ENCODE measurements at regions not wholly inside any gene's neighbourhood (a gene's known extent, or its start where the extent isn't known, plus 50 kb on each side); places are given as distances from the start of the nearest gene placed in this dataset.
A peak's percentile ranks its signal among the peaks of the same experiment; 100 is the strongest.
"Not testable (repeated sequence)": the region's sequence is repeated elsewhere in the genome, so short reads cannot be mapped to it uniquely, and the experiment has no call there.

DNA sequence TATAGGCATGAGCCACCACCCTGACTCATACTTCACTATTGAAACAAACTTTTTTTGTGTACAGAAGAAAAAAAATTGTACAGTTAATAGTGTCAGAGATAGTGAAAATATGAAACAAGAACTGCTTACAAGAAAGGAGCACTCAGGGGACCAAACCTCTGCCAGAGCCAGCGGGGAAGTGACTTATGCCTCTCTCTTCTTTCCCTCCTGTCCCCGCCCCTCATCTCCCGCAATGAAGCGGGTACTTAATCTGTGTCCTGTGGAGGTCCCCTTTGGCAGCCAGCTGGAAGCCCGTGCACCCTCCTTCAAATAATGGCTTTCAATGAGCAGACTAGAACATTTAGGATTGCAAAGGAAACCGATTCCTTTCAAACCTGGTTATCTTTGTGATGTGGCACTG lies 51.5 kb downstream of the PPIAL4A start:
- not testable (repeated sequence) for DNase-seq

DNA sequence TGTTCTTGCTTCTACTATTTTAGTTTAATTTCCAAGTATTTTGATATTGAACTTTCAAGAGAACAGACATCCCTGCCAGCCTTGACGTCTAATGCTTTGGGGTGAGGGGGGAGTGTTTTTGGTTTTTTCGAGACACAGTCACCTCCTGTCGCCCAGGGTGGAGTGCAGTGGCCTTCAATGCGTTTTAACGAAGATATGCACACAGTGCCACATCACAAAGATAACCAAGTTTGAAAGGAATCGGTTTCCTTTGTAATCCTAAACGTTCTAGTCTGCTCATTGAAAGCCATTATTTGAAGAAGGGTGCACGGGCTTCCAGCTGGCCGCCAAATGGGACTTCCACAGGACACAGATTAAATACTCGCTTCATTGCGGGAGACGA lies 52.3 kb downstream of the PPIAL4A start:
- DNase-seq = not testable (repeated sequence)

DNA sequence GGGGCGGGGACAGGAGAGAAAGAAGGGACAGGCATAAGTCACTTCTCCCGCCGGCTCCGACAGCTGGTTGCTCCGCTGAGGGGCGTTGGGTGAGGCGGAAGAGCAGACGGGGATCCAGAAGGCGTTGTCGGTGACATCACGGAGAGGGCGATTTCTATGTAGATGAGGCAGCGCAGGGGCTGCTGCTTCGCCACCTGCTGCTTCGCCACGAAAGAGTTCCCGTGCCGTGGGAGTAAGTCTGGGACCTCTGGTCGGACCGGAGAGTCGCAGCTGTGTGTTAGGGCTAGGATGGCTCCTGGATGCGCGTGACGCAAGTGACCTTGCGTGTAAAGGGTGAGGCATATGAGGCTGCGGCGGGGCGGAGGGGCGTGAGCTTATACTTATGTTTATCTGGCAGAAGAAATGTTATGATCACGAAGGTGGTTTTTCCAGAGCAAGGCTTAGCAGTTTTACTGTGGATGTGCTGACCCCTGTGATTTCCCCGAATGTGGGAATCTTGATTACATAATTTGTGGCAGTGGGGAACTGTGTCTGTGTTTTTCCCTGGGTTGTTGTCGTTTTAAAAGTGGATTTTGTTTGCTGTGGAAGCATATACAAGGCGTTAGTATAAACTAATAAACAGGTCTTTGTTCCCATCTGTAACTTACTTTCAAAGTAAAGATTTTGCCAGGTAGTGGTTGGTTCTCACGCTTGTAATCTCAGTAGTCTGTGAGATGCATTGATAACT lies 52.8 kb downstream of the PPIAL4A start:
- DNase-seq = peak; percentile 81

DNA sequence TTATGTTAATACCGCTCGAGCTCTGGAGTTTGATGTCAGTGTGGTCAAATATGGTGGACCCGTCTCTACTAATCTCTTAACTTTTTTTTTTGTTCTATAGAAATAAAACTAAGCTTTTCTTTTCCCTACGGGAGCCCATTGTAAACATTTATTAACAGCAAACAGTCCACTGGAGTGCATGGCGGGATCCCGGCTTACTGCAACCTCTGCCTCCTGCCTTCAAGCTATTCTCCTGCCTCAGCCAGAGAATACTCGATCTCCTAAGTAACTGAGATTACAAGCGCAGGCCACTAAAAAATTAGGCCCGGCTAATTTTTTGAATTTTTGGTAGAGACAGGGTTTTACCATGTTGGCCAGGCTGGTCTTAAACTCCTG lies 53.4 kb downstream of the PPIAL4A start:
- not testable (repeated sequence) for DNase-seq

DNA sequence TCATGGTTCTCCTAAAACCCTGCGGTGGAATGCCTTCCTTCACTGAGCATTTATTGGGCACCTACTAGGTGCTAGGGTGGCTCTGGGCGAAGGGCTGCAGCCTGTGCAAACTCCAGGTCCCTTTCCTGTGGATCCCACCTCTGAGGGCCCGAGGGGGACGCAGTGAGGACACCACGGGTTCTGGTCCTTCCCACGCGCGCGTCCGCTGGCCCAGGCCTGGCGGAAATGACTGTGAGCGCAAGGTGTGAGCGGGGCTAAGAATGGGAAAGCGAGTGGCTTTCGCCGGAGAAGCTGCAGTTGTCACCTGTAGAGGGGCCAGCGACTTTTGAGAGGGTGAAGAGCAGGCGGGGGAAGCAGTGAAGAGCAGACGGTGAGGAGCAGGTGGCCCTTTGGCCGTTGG lies 55.1 kb downstream of the PPIAL4A start:
- not testable (repeated sequence) for DNase-seq

DNA sequence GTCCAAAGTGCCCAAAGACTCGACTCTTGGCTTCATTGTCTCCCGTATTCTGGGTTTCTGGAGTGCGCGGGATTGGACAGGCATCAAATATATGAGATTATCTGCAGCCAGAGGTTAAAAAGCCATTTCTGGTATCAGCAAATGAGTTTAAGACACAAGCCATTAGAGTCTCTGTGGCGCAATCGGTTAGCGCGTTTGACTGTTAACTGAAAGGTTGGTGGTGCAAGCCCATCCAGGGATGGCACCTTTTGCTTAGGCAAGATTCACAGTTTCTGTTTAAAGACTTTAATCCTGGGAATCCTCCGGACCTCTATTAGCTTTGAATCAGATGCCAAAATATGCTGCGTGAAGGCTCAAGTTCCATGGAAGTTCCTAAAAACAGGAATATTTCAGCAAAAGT lies 55.6 kb downstream of the PPIAL4A start:
- not testable (repeated sequence) for DNase-seq

DNA sequence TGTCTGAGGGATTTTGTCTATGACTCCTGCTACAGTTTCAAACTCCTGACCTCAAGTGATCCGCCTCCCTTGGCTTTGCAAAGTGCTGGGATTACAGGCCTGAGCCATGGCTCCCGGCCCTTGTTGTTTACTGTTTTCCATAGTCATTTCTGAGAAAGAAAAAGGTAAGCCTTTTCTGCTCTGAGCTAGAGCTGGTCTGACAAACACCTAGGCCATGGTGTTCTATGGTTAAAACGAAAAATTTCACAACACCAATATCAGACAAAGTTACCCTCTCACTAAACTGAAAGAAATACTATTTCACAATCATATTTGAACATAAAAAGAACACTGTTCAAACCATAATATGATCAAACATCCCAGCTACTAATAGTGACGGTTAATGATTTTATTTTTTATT lies 57.5 kb downstream of the PPIAL4A start:
- not testable (repeated sequence) for DNase-seq

DNA sequence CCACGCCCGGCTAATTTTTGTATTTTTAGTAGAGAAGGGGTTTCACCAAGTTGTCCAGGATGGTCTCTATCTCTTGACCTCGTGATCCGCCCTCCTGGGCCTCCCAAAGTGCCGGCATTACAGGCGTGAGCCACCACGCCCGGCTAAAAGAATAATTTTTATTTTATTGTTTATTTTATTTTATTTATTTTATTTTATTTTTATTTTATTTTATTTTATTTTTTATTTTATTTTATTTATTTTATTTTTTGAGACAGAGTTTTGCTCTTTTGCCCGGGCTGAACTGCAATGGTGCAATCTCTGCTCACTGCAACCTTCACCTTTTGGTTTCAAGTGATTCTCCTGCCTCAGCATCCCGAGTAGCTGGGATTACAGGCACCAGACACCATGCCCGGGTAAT lies 60.2 kb downstream of the PPIAL4A start:
- DNase-seq = not testable (repeated sequence)

DNA sequence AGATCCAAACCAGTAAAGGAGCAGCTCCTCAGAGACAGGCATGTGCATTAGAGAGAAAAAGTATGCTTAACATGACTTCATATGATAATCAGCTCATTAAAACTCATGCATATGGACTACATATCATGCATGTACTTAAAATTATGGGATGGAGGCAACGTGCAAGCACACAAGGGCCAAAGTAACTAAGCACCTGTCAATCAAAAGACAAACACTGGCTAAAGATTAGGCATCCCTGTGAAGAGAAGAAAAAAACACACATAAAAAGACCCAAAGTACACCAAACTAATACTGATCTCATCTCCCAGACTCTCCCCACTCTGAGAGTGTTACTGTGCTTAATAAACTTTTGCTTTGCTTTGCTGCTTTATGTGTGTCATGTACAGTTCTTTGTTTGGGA lies 61.1 kb downstream of the PPIAL4A start:
- not testable (repeated sequence) for DNase-seq

DNA sequence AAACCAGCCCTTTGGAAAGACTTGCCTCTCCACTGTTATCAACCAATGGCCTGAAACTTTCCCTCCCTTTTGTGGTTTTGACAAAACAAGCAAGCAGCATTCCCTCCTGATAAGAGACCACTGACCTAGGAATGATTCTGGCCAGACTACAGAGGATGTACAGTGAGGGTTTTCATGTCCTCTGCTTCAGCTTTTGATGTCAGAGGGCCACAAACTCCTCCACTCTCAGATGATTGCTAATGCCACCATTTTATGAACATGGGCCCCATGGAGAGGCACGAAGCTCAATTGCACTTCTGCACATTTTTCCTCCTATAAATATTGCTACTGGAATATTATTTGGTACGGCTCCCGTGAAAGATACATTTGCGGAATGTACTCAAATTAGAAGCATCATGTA lies 61.5 kb downstream of the PPIAL4A start:
- DNase-seq = not testable (repeated sequence)

DNA sequence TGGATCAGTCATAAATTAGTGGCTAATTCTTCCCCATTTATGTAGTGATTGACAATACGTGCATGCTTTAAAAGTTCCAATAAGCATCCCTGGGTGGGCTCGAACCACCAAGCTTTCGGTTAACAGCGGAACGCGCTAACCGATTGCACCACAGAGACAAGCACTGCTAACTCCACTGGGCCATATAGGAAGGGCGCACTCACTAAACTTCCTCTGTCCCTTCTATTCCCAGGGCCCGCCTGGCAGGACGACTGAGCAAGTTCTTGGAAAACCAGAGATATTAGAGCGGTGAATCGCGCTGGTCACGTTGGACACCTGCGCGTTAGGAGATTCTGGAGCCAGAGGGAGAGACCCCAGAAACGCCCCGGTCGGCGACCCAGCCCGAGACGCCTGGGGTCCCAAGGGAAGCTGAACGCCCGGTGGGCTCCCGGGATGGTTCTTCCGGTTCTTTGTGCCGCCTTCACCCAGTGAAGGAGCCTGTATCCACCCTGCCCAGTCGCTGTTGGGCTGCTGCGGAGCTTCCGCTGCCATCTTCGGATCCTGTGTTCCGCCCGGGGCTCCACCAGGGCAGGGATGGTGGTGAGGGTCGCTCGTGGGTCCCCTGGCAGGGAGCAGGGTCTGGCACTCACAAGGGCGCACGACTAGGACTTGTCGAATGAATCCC lies 62.8 kb downstream of the PPIAL4A start:
- DNase-seq = not testable (repeated sequence)

DNA sequence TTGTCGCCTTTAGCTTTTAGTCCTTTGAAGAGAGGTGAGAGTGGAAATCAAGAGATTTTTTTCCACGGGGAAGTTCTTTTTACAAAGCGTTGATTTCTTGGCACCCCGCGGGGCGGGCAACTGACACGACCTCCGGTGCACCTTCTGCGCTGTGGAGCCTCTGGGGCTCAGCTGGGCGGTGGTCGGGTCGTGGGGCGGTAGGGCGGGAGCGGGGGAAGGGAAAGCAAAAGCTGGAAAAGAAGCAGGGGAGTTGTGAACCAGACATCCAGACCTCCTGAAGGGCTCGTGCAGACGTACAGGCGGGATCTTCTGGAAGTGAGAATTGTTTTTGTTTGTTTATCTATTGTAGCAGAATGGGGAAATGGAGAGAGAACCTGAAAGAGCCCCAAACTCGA lies 63.3 kb downstream of the PPIAL4A start:
- DNase-seq = not testable (repeated sequence)

DNA sequence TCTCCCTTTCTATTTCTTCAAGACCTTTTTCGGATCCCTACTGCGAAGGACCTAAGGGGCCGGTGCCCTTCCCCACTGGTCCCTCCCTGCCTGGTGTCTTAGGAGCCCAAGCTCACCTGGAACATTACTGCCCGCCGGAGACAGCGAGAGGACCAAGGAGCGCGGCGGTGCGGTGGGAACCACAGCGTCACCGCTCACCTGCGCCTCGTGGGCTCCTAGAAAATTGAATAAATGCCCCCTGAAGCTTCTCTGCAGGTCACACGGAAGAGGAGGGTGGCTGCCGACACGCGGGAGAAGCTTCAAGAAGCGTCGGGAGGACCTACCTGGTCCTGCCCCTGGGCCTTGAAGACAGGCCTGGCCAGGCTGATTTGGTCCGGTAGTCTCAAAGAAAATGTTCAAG lies 65.2 kb downstream of the PPIAL4A start:
- no peak for DNase-seq

DNA sequence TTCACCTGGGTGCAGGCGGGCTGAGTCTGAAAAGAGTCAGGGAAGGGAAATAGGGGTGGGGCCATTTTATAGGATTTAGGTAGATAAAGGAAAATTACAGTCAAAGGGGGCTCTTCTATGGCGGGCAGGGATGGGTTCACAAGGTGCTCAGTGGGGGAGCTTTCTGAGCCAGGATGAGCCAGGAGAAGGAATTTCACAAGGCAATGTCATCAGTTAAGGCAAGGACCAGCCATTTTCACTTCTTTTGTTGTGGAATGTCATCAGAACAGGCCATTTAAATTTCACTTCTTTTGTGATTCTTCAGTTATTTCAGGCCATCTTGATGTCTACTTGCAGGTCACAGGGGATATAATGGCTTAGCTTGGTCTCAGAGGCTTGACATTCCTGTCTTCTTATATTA lies 66.4 kb downstream of the PPIAL4A start:
- DNase-seq = not testable (repeated sequence)

DNA sequence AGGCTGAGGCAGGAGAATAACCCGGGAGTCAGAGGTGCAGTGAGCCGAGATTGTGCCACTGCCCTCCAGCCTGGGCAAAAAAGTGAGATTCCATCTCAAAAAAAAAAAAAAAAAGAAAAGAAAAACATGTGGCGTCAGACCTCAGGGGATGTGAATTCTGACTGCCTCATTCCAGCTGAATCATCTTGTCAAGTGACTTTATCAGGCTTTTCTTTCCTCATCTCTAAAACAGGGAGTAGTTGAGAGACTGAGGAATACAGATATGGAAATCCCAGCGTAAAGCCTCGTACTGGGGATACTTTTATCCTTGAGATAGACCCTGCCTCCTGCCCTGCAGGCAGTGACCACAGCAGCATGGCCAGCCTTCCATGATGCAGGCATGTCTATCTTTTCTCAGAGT lies 76.4 kb downstream of the PPIAL4A start:
- not testable (repeated sequence) for DNase-seq

DNA sequence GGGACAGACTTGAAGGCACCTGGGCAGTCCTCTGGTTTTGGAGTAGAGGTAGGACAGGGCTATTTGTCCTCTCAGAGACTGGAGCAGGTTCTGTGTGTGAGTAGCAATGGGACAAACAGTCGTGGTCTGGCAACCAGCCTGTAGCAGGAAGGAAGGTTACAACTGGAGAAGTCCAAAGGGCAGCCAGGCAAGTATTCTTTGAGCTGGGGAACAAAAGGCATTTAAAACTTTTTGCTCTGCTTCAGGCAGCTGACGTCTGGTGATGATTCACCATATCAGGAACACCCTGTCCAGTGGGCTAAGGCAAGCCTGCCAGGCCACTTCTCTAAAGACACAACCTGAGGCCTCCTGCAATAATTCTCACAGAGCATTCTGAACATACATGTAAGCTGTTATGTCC lies 83.3 kb downstream of the PPIAL4A start:
- not testable (repeated sequence) for DNase-seq

DNA sequence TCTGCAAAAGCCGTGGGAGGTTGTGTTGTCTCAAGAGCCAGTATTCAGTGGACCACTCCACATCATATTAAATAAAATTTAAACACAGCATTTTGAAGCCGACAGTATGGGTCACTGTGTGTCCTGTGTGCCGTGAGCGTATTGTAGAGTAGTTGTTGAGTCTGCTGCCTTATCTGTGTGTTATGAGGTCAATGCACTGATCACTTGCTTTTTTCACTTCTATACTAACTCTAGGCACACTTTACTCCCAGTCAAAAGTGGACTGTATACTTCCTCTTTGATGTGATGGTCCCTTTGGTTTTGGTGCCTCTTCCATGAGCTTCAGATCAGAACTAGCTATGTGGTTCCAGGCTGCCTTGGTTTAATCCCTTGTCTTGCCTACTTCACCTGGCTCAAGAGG lies 84.3 kb downstream of the PPIAL4A start:
- not testable (repeated sequence) for DNase-seq

DNA sequence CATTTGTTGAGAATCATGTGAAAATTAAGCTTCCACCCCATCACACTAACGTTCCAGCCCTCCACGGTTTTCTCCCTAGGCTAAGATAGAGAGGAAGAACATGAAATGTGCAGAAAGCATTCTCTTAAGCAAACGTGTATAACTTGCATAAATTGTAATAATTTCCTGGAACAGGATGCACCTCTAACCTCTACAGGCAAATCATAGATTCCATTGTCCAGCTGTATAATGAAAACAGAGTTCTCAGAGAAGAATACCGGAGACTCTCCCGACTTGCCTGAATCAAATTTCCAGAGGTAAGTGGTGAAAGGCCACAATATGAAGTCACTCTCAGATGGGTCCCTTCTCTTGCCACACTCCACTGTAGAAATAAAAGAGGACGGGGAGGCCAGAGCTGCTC lies 87.7 kb downstream of the PPIAL4A start:
- DNase-seq = not testable (repeated sequence)

DNA sequence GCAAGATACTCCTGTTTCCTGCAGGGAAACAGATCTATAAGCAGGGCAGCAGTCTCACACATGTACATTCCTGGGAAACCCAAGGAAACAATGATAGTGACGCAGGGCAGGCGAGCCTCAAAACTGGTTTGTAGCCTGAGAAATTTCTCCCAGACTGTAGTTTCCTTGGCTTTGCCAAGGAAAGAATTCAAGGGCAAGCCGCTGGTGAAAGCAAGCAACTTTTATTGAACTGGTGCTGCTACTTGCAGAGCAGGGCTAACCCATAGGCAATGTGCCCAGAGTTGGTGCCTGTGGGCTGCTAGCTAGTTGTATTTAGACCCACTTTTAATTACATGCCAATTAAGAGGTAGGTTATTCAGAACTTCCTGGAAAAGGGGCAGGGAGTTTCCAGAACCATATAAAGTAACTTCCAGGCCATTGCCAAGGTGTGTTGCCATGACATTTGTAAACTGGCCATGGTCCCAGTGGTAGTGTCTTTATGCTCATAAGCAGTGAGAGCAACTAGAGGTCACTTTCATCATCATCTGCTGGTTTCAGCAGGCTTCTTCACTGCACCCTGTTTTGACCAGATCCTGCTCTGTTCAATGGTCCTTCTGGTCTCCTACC lies 92.0 kb downstream of the PPIAL4A start:
- DNase-seq = not testable (repeated sequence)

DNA sequence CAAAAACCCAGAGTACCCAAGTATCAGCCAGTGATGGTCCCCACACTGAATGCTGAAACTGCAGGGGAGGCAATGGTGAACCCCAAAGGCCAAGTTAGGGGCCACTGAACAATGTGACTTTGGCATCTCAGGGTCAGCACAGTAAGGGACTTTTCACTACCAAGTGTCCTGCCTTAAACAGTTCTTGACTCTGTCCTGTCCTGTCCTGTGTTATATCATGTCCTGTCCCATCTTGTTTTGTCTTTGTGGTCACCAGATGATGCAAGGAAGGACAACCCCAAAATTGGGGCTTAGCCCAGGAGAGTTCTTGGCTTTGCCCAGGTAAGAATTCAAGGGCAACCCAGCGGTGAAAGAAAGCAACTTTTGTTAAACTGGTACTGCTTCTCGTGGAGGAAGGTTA lies 105.0 kb downstream of the PPIAL4A start:
- DNase-seq = not testable (repeated sequence)

DNA sequence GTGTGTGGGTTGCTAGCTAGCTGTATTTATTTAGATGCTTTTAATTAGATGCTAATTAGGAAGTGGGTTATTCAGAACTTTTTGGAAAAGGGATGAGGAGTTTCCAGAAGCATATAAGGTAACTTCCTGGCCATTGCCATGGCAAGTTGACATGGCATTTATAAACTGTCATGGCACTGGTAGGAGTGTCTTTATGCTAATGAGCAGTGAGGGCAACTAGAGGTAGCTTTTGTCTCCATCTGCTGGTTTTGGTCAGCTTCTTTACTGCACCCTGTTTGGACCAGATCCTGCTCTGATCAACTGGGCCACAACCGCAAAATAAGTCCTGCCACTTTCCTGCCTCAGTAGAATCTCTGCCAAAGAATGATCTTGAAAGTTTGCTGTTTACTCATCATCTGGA lies 105.5 kb downstream of the PPIAL4A start:
- not testable (repeated sequence) for DNase-seq

DNA sequence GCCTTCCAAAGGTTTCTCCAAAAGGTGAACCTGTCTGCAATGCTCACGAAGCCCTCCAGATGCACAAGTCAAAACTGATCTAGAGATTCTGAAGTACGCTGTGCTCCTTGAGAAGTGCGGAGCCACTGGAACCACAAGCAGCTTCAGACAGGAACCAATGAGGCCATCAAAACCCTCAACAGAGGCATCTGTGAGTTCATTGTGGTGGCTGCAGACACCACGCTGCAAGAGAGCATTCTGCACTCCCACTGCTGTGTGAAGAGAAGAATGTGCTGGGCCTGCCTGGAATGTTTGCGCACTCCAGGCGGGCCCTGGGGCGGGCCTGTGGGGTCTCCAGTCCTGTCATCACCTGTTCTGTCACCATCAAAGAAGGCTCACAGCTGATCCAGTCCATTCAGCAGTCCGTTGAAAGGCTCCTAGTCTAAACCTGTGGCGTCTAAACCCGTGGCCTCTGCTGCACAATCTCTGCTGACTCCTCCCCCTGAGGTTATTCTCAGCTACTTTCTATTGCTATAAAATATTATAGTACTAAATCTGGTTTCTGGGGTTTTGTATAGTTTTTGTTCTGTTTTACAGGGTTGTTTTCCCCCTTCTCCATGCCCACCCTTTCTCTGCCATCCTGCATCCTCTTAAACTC lies 111.6 kb downstream of the PPIAL4A start:
- DNase-seq = not testable (repeated sequence)

DNA sequence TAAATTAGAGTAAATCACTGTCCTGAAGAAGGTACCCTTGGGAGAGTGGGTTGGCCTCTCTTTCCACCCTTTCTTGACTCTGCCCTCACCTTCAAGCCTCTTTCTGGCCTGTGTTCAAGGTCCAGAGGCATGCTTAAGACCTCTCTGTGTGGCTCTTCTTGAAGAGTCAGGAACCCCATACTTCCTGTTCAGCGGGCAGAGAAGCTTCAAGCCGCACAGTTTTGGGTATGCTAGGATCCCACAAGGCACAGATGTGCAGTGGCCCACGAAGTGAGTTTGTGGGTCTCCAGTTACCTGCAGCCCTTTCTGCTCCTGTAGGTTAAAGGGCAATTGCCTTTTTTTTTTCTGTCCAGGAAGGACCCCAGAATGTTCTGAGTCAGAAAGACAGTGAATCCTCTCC lies 113.7 kb downstream of the PPIAL4A start:
- not testable (repeated sequence) for DNase-seq

DNA sequence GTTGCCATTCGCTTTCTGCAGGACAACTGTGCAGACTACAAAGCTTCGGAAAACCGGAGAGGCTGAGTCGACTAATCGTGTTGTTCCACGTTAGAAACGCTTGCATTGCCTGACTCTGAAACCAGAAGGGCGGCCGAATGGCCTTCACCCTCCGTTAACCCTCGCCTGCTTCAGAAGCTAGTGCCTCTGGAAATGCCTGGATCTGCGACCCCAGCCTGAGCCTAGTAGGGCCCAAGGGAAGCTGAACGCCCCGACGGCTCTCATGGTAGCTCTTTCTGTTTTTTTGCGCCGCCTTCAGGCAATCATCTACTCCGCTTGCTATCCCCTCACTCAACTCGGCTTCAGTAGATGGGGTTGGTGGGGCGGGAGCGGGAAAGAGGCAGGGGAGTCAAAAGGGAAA lies 117.3 kb downstream of the PPIAL4A start:
- DNase-seq = not testable (repeated sequence)

All from fibroblast of skin of right quadriceps (primary cell).